Ovary (tissue), 3 donors: ENCODE measurements at regions not wholly inside any gene's neighbourhood (a gene's known extent, or its start where the extent isn't known, plus 50 kb on each side); places are given as distances from the start of the nearest gene placed in this dataset.

ENCODE experiments used
- EP300 ChIP-seq: sonication (generic); formaldehyde crosslinking; IDR thresholded peaks from one replicate; pipeline ENCODE4 v1.6.1; 2017; ENCODE audit warnings: antibody characterized with exemption
- POLR2A ChIP-seq: fragments of 450-650 bp; IDR thresholded peaks from one replicate; pipeline ENCODE4 v1.6.1; 2017; ENCODE audit warnings: antibody characterized with exemption, mild to moderate bottlenecking, moderate library complexity
- TF ChIP-seq, protein P1 (sequence below), 3 donors: fragments of 450-650 bp in 2 of 3; fragments of 200-600 bp in 1 of 3; IDR thresholded peaks; one replicate each; pipeline versions ENCODE4 v1.5.1 to v1.8.0; 2016 to 2022; ENCODE audit warnings: antibody characterized with exemption in 3 of 3, mild to moderate bottlenecking in 1 of 3
- donor health status: DM: no; HTN: no; CAD: no.

- TF ChIP-seq, protein P1, sequence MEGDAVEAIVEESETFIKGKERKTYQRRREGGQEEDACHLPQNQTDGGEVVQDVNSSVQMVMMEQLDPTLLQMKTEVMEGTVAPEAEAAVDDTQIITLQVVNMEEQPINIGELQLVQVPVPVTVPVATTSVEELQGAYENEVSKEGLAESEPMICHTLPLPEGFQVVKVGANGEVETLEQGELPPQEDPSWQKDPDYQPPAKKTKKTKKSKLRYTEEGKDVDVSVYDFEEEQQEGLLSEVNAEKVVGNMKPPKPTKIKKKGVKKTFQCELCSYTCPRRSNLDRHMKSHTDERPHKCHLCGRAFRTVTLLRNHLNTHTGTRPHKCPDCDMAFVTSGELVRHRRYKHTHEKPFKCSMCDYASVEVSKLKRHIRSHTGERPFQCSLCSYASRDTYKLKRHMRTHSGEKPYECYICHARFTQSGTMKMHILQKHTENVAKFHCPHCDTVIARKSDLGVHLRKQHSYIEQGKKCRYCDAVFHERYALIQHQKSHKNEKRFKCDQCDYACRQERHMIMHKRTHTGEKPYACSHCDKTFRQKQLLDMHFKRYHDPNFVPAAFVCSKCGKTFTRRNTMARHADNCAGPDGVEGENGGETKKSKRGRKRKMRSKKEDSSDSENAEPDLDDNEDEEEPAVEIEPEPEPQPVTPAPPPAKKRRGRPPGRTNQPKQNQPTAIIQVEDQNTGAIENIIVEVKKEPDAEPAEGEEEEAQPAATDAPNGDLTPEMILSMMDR (IDR thresholded peaks at IDR 0.05): no peak
- TF ChIP-seq POLR2A (no peak), EP300 (no peak)
Measured at GRCh38 chr14:86179980-86180379, 650.0 kb downstream of the FLRT2 start.
